PC-3 (cell line): ENCODE measurements at regions not wholly inside any gene's neighbourhood (a gene's known extent, or its start where the extent isn't known, plus 50 kb on each side); places are given as distances from the start of the nearest gene placed in this dataset.

ENCODE experiments used
- CTCF ChIP-seq: fragments of 300-600 bp; sonication (generic); conservative IDR thresholded peaks from 2 replicates; pipeline ENCODE4 v1.5.1; 2017; ENCODE audit warnings: antibody characterized with exemption, low read depth, mild to moderate bottlenecking, low read length
- EZH2 ChIP-seq: fragments of 300-600 bp; sonication (generic); IDR thresholded peaks from one replicate; pipeline ENCODE4 v1.6.1; 2017; ENCODE audit warnings: antibody characterized with exemption, mild to moderate bottlenecking, low read length; ENCODE audit not compliant: unreplicated experiment
- EZH2phosphoT487 ChIP-seq: fragments of 300-600 bp; sonication (generic); IDR thresholded peaks from 2 replicates; pipeline ENCODE4 v1.6.1; 2018; ENCODE audit warnings: mild to moderate bottlenecking, antibody characterized with exemption, low read length, borderline replicate concordance

- TF ChIP-seq CTCF (peak; percentile 66), EZH2phosphoT487 (no peak), EZH2 (no peak)
These were observed 224.2 kb downstream of the RCHY1 start for GRCh38 chr4:75289914-75290582.
